Thymus (tissue), 11 donors: ENCODE measurements at regions not wholly inside any gene's neighbourhood (a gene's known extent, or its start where the extent isn't known, plus 50 kb on each side); places are given as distances from the start of the nearest gene placed in this dataset.

Experiments used
- DNase-seq, 9 donors: peaks; one replicate each; pipeline ENCODE4 v3.0.0-alpha.2; 2013; ENCODE audit warnings: low spot score in 9 of 9, low read depth in 6 of 9, missing footprints in 1 of 9
- H3K27ac ChIP-seq, 2 donors: one replicate each; pipeline ENCODE4 v1.5.1; 2013; ENCODE audit warnings: control low read depth in 1 of 2, low read depth in 1 of 2, low read length in 1 of 2, mild to moderate bottlenecking in 1 of 2, moderate library complexity in 1 of 2
- H3K27me3 ChIP-seq, 2 donors: one replicate each; pipeline ENCODE4 v1.5.1; 2013; ENCODE audit warnings: low read length in 1 of 2; ENCODE audit not compliant: control insufficient read depth in 2 of 2, insufficient read depth in 1 of 2
- H3K36me3 ChIP-seq, 2 donors: one replicate each; pipeline ENCODE4 v1.5.1; 2013; ENCODE audit warnings: low read length in 1 of 2, mild to moderate bottlenecking in 1 of 2, moderate library complexity in 1 of 2; ENCODE audit not compliant: control insufficient read depth in 2 of 2, insufficient read depth in 2 of 2
- H3K4me1 ChIP-seq, 2 donors: one replicate each; pipeline ENCODE4 v1.5.1; 2013; ENCODE audit warnings: low read length in 2 of 2; ENCODE audit not compliant: control insufficient read depth in 2 of 2, insufficient read depth in 2 of 2
- H3K4me3 ChIP-seq, 2 donors: one replicate each; pipeline ENCODE4 v1.5.1; 2013; ENCODE audit warnings: low read length in 2 of 2, control low read depth in 1 of 2, mild to moderate bottlenecking in 1 of 2
- H3K9me3 ChIP-seq, 2 donors: one replicate each; pipeline ENCODE4 v1.5.1; 2013; ENCODE audit warnings: low read length in 1 of 2, mild to moderate bottlenecking in 1 of 2; ENCODE audit not compliant: control insufficient read depth in 2 of 2, insufficient read depth in 1 of 2
- WGBS: extraction: QIAGEN DNeasy Blood & Tissue Kit; methylation state at CpG from one replicate; pipeline ENCODE4 v1.1.7; 2013; 5-methylcytosine and 5-hydroxymethylcytosine counted together
- donor health status: healthy.

GRCh38 chr1:101109791-101110190, 84.2 kb upstream of the DPH5 start:
- no peak for DNase-seq
- H3K36me3 ChIP-seq = no peaks in the 10 kb centered on the region
- WGBS = 96% methylated on average over 1 of the region's 1 CpG
- H3K27ac ChIP-seq = no peak overlapping the region
- H3K4me1 ChIP-seq = peaks cover 12 to 18% of the 10 kb centered on the region in 2 donors
- H3K27me3 ChIP-seq = no peaks in the 10 kb centered on the region
- no peaks in the 10 kb centered on the region for H3K9me3 ChIP-seq
- no peak overlapping the region for H3K4me3 ChIP-seq

GRCh38 chr1:101108111-101108500, 82.5 kb upstream of the DPH5 start:
- Histone ChIP-seq H3K27ac (no peak overlapping the region), H3K4me1 (peaks cover 12 to 18% of the 10 kb centered on the region in 2 donors)
- 97% methylated on average over 3 of the region's 3 CpGs for WGBS

GRCh38 chr1:101107496-101108110, 82.0 kb upstream of the DPH5 start:
- 52% methylated on average over 2 of the region's 2 CpGs for WGBS

More at GRCh38 chr1:101108111-101108500, 82.5 kb upstream of the DPH5 start:
- Histone ChIP-seq H3K36me3 (no peaks in the 10 kb centered on the region), H3K4me3 (no peak overlapping the region), H3K27me3 (no peaks in the 10 kb centered on the region), H3K9me3 (no peaks in the 10 kb centered on the region)
- no peak for DNase-seq

GRCh38 chr1:101105877-101106276, 80.3 kb upstream of the DPH5 start:
- Histone ChIP-seq H3K36me3 (no peaks in the 10 kb centered on the region), H3K4me1 (peaks cover 3 to 6% of the 10 kb centered on the region in 2 donors), H3K4me3 (no peak overlapping the region), H3K9me3 (no peaks in the 10 kb centered on the region), H3K27me3 (no peaks in the 10 kb centered on the region), H3K27ac (no peak overlapping the region)
- no peak for DNase-seq
- 97% methylated on average over 2 of the region's 2 CpGs for WGBS

More at GRCh38 chr1:101107496-101108110, 82.0 kb upstream of the DPH5 start:
- H3K27ac ChIP-seq = no peak overlapping the region
- H3K36me3 ChIP-seq = no peaks in the 10 kb centered on the region
- no peak overlapping the region for H3K4me3 ChIP-seq
- peaks cover 12 to 17% of the 10 kb centered on the region in 2 donors for H3K4me1 ChIP-seq
- DNase-seq = no peak
- H3K9me3 ChIP-seq = no peaks in the 10 kb centered on the region
- no peaks in the 10 kb centered on the region for H3K27me3 ChIP-seq

- Histone ChIP-seq H3K4me1 (no peaks in the 10 kb centered on the region), H3K4me3 (no peak overlapping the region), H3K36me3 (no peaks in the 10 kb centered on the region), H3K9me3 (peaks cover 0 to 4% of the 10 kb centered on the region in 2 donors), H3K27me3 (no peaks in the 10 kb centered on the region), H3K27ac (no peak overlapping the region)
- no peak for DNase-seq
- WGBS = 95% methylated on average over 2 of the region's 2 CpGs
These were observed 77.0 kb upstream of the DPH5 start for GRCh38 chr1:101102426-101103156.

- no peaks in the 10 kb centered on the region for H3K4me1 ChIP-seq
- DNase-seq = no peak
- WGBS = 91% methylated on average over 2 of the region's 2 CpGs
These were observed 75.8 kb upstream of the DPH5 start for GRCh38 chr1:101101360-101101759.

GRCh38 chr1:101100674-101101073, 75.1 kb upstream of the DPH5 start:
- H3K4me3 ChIP-seq = no peak overlapping the region
- H3K9me3 ChIP-seq = peaks cover 0 to 6% of the 10 kb centered on the region in 2 donors
- no peaks in the 10 kb centered on the region for H3K36me3 ChIP-seq
- DNase-seq = no peak
- no peaks in the 10 kb centered on the region for H3K27me3 ChIP-seq
- WGBS = 97% methylated on average over 3 of the region's 3 CpGs
- no peak overlapping the region for H3K27ac ChIP-seq
- no peaks in the 10 kb centered on the region for H3K4me1 ChIP-seq

More at GRCh38 chr1:101101360-101101759, 75.8 kb upstream of the DPH5 start:
- Histone ChIP-seq H3K36me3 (no peaks in the 10 kb centered on the region), H3K27me3 (no peaks in the 10 kb centered on the region), H3K4me3 (no peak overlapping the region), H3K9me3 (peaks cover 0 to 4% of the 10 kb centered on the region in 2 donors), H3K27ac (no peak overlapping the region)

- Histone ChIP-seq H3K4me1 (no peaks in the 10 kb centered on the region), H3K36me3 (no peaks in the 10 kb centered on the region), H3K9me3 (peaks cover 0 to 7% of the 10 kb centered on the region in 2 donors), H3K27ac (no peak overlapping the region), H3K27me3 (no peaks in the 10 kb centered on the region), H3K4me3 (no peak overlapping the region)
- WGBS = 57% methylated on average over 2 of the region's 2 CpGs
- no peak for DNase-seq
These were observed 73.3 kb upstream of the DPH5 start for GRCh38 chr1:101098907-101099306.

GRCh38 chr1:101098327-101098726, 72.7 kb upstream of the DPH5 start:
- Histone ChIP-seq H3K27me3 (no peaks in the 10 kb centered on the region), H3K27ac (no peak overlapping the region), H3K9me3 (peaks cover 0 to 7% of the 10 kb centered on the region in 2 donors), H3K4me3 (no peak overlapping the region), H3K36me3 (no peaks in the 10 kb centered on the region), H3K4me1 (no peaks in the 10 kb centered on the region)
- WGBS = 96% methylated on average over 2 of the region's 2 CpGs
- no peak for DNase-seq
